Osteocyte (in vitro differentiated cells): ENCODE measurements at regions not wholly inside any gene's neighbourhood (a gene's known extent, or its start where the extent isn't known, plus 50 kb on each side); places are given as distances from the start of the nearest gene placed in this dataset.
A peak's percentile ranks its signal among the peaks of the same experiment; 100 is the strongest.

Experiments
- DNase-seq: peaks from one replicate; pipeline ENCODE4 v3.0.0; 2021; ENCODE audit warnings: mixed read lengths; ENCODE audit not compliant: unreplicated experiment; ENCODE audit errors: extremely low spot score
- H3K27ac Mint-ChIP-seq: one replicate; pipeline ENCODE4 v1.8.0; 2021; ENCODE audit warnings: mild to moderate bottlenecking, mixed read lengths; ENCODE audit not compliant: unreplicated experiment
- H3K27me3 Mint-ChIP-seq: one replicate; pipeline ENCODE4 v1.8.0; 2021; ENCODE audit warnings: mixed read lengths; ENCODE audit not compliant: unreplicated experiment
- H3K36me3 Mint-ChIP-seq: one replicate; pipeline ENCODE4 v1.8.0; 2021; ENCODE audit warnings: mixed read lengths; ENCODE audit not compliant: unreplicated experiment
- H3K4me1 Mint-ChIP-seq: one replicate; pipeline ENCODE4 v1.8.0; 2021; ENCODE audit warnings: mixed read lengths; ENCODE audit not compliant: unreplicated experiment
- H3K4me3 Mint-ChIP-seq: one replicate; pipeline ENCODE4 v1.8.0; 2021; ENCODE audit warnings: mild to moderate bottlenecking, moderate library complexity, mixed read lengths; ENCODE audit not compliant: unreplicated experiment
- H3K9me3 Mint-ChIP-seq: one replicate; pipeline ENCODE4 v1.8.0; 2021; ENCODE audit warnings: mixed read lengths; ENCODE audit not compliant: unreplicated experiment
- CTCF ChIP-seq: fragments of 200-600 bp; sonication (generic); IDR thresholded peaks from 2 replicates; pipeline ENCODE4 v1.5.0; 2021; ENCODE audit warnings: antibody characterized with exemption, mild to moderate bottlenecking, moderate library complexity

DNA sequence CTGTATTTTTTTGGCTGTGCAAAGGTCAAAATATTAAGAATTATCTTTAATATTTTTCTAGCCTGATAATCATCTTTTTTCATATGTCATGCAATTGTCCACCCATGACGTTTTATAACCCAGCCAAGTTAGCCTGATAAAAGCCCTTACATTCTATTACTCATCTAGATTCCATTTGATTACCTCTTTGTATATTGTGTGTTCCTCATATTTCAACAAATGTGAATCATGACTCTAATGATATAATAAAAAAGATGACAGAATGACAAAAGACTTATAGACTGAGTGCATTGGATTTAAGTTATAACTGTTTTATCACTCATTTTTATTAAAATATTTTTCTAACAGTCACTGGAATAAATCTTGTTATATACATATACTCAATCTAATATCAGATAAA is 1560.0 kb upstream of the LRRTM3 start:
- no peaks in the 10 kb centered on the region for H3K27me3 Mint-ChIP-seq
- H3K27ac Mint-ChIP-seq, result no peak overlapping the region
- no peaks in the 10 kb centered on the region for H3K9me3 Mint-ChIP-seq
- no peak for TF ChIP-seq CTCF
- no peaks in the 10 kb centered on the region for H3K36me3 Mint-ChIP-seq
- no peaks in the 10 kb centered on the region for H3K4me1 Mint-ChIP-seq
- no peak overlapping the region for H3K4me3 Mint-ChIP-seq
- no peak for DNase-seq

DNA sequence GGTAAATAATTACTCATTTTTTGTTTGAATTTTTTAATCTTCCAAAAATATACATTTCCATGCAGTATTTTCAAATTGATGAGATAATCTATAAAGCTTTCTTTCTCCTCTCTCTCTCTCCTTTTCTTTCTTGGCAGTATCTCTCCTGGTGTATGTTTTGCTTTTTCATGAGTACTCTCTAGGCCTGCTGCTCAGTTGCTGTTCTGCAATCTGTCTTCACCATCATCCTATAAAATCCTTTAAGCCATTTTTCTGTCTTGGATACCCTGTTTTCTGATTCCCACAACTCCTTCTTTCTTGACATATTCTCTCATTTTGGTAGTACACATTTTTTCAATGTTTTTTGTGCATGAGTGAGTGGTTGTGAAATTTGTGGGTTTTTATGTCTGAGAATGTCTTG is 1558.1 kb upstream of the LRRTM3 start:
- H3K27me3 Mint-ChIP-seq, result no peaks in the 10 kb centered on the region
- no peaks in the 10 kb centered on the region for H3K4me1 Mint-ChIP-seq
- no peak overlapping the region for H3K4me3 Mint-ChIP-seq
- H3K27ac Mint-ChIP-seq, result no peak overlapping the region
- no peak for TF ChIP-seq CTCF
- DNase-seq, result no peak
- H3K9me3 Mint-ChIP-seq, result no peaks in the 10 kb centered on the region
- no peaks in the 10 kb centered on the region for H3K36me3 Mint-ChIP-seq

DNA sequence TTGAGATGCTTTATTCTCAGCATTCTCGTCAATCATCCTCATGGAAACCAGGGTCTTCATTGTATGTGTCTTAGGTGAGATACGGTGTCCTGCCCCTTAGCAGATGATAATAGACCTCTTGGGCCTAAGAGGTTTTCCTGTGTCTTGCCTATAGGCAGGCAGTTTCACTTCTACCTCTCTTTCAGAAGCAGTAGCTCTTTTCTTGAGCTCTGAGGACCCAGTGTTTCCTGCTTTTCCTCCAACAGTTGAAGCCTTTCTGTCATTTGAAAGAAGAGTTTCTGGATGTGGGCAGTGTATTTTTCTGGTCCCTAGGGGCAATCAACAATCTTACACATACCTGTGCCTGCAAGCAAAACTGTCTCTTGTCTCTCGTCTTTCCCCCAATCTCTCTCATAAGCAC is 1550.3 kb upstream of the LRRTM3 start:
- Mint-ChIP-seq H3K36me3 (no peaks in the 10 kb centered on the region), H3K27ac (no peak overlapping the region), H3K4me3 (no peak overlapping the region), H3K9me3 (no peaks in the 10 kb centered on the region), H3K4me1 (peaks cover 3% of the 10 kb centered on the region), H3K27me3 (no peaks in the 10 kb centered on the region)
- no peak for TF ChIP-seq CTCF
- DNase-seq, result no peak

DNA sequence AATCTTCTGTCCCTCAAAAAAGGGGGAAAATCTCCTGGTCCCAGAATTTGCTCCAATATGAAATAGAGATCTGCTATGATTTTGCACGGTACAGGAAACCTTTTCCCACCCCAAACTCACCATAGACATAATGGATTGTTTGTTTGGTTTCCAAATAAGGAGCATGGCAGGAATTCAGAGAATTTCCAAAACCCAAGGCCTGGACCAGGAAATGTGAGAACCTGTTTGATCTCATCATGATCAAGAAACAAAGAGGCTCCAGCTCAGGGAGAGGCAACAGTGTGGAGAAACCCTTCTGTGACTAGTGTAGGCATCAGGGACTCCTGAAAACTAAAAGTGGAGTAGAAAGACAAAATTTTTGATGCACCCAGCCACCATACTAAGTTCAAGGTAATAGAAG is 1548.1 kb upstream of the LRRTM3 start:
- Mint-ChIP-seq H3K9me3 (no peaks in the 10 kb centered on the region), H3K27me3 (no peaks in the 10 kb centered on the region), H3K27ac (no peak overlapping the region)

DNA sequence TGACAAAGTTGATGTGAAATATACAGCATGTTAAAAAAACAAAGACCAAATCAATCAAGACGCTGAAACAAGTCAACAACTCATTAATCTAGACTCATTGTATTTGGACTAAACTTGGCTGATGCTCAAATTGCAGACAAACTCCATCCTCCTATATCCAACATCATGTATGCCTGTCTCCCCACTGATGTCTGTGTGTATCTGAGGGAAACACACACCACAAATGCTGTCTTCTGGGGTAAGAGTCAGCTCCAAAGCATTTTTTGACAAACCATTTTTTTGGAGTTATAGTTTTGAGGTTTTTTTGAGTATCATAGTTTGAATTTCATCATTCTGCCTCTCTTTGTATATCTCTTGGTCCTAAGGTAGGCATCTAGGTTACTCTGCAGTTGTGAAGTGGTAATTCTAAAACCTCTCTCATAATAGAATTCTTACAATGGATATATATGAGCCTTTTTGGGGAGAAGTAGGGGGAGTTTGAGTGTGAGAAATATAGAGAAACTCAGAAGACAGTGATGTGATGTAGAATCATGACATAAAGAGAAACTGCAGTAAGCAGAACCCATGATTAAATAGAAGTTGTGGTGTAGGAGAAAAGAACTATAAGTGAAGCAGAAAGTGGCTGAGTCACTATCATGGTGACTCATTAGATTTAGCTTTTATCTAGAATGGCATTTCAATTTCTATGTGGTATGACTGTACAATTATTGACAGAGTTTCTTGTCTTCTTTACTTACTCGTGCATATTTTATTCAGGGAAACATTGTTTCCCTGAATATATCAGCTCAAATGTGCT is 1531.1 kb upstream of the LRRTM3 start:
- no peak for TF ChIP-seq CTCF
- peaks cover 7% of the 10 kb centered on the region for H3K4me1 Mint-ChIP-seq
- peaks cover 5% of the 10 kb centered on the region for H3K9me3 Mint-ChIP-seq
- no peak overlapping the region for H3K4me3 Mint-ChIP-seq
- no peak for DNase-seq
- H3K27ac Mint-ChIP-seq, result peak overlapping the region; percentile 8
- no peaks in the 10 kb centered on the region for H3K27me3 Mint-ChIP-seq
- no peaks in the 10 kb centered on the region for H3K36me3 Mint-ChIP-seq

More for the DNA sequence above, 1548.1 kb upstream of the LRRTM3 start:
- Mint-ChIP-seq H3K4me1 (peaks cover 3% of the 10 kb centered on the region), H3K4me3 (no peak overlapping the region), H3K36me3 (no peaks in the 10 kb centered on the region)
- DNase-seq, result no peak
- TF ChIP-seq CTCF, result no peak
